IPS-20b (cell line): ENCODE measurements at regions not wholly inside any gene's neighbourhood (a gene's known extent, or its start where the extent isn't known, plus 50 kb on each side); places are given as distances from the start of the nearest gene placed in this dataset.

Experiments used
- H3K27ac ChIP-seq: one replicate; pipeline ENCODE4 v1.5.1; 2013; ENCODE audit warnings: low read length
- H3K27me3 ChIP-seq: 2 replicates; pipeline ENCODE4 v1.6.1; 2013; ENCODE audit warnings: mild to moderate bottlenecking, low read length, inconsistent platforms; ENCODE audit not compliant: insufficient read depth
- H3K36me3 ChIP-seq: 2 replicates; pipeline ENCODE4 v1.6.1; 2013; ENCODE audit warnings: low read depth, mild to moderate bottlenecking, inconsistent platforms, low read length, moderate library complexity; ENCODE audit not compliant: insufficient read depth
- H3K4me1 ChIP-seq: 2 replicates; pipeline ENCODE4 v1.6.1; 2013; ENCODE audit warnings: mild to moderate bottlenecking, control low read depth, inconsistent platforms, low read length, moderate library complexity; ENCODE audit not compliant: insufficient read depth
- H3K4me3 ChIP-seq: 2 replicates; pipeline ENCODE4 v1.5.1; 2013; ENCODE audit warnings: mild to moderate bottlenecking, low read length, inconsistent platforms
- H3K9ac ChIP-seq: 2 replicates; pipeline ENCODE4 v1.6.1; 2013; ENCODE audit warnings: low read depth, mild to moderate bottlenecking, inconsistent platforms, low read length, moderate library complexity
- H3K9me3 ChIP-seq: 2 replicates; pipeline ENCODE4 v1.6.1; 2013; ENCODE audit warnings: mild to moderate bottlenecking, low read depth, low read length, inconsistent platforms; ENCODE audit not compliant: insufficient read depth

DNA sequence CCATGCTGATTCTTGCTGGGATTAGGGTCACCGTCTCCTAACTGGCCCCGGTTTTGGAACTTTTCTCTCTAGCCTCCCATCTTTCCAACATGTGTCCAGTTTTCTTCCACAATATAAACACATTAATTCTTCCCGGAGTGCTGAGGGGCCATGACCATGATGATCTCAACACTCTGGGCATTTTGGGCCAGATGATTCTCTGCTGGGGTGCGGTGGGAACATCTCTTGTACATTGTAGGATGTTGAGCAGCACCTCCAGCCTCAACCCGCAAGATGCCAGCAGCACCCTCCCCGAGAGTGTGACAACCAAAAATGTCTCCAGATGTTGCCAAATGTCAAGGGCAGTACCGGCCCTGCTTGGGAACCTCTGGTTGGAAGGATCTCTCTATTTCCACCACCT is 164.8 kb downstream of the TFAP2C start:
- H3K27me3 ChIP-seq: no peaks in the 10 kb centered on the region
- no peaks in the 10 kb centered on the region for H3K4me1 ChIP-seq
- no peak overlapping the region for H3K4me3 ChIP-seq
- H3K9ac ChIP-seq: no peak overlapping the region
- no peak overlapping the region for H3K27ac ChIP-seq
- H3K9me3 ChIP-seq: peaks cover 9% of the 10 kb centered on the region
- no peaks in the 10 kb centered on the region for H3K36me3 ChIP-seq

DNA sequence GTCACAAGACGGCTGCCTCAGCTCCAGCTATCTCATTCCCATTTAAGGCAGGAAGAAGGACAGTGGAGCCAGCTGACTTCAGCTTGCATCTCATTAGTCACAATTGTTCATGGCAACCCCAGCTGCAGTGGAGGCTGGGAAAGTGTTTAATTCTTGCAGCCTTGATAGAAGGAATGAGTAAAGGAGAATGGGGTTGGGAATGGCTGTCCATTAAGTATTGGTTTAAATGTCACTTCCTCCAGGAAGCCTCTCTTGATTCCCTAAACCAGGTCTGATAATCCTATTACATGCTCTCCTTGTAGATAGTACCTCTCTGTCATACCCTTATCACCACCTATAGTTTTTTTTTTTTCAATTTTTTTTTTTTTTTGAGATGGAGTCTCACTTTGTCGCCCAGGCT is 166.4 kb downstream of the TFAP2C start:
- Histone ChIP-seq H3K9ac (no peak overlapping the region), H3K36me3 (no peaks in the 10 kb centered on the region), H3K9me3 (peaks cover 11% of the 10 kb centered on the region), H3K4me3 (no peak overlapping the region), H3K27ac (no peak overlapping the region), H3K4me1 (no peaks in the 10 kb centered on the region), H3K27me3 (no peaks in the 10 kb centered on the region)

DNA sequence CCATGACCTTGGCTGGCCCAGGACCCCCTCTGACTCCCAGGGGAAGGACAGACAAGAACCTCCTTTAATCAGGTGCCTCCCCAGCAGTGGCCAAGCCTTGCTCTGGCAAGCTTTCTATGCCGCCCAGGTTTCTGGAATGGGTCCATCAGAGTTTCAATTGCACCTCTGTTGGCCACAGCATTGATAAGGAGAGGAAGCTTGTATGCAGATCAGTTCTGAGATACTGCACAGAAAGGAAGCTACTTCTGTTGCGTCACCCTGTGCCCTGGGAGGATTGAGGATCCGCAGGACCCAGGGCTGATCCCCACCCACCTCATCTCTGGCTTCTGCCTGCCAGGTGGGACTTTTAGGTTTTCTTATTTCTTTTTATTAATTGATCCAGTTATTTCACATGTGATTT is 167.2 kb downstream of the TFAP2C start:
- Histone ChIP-seq H3K27me3 (no peaks in the 10 kb centered on the region), H3K27ac (no peak overlapping the region), H3K9me3 (peaks cover 11% of the 10 kb centered on the region), H3K9ac (no peak overlapping the region), H3K4me3 (no peak overlapping the region), H3K36me3 (no peaks in the 10 kb centered on the region), H3K4me1 (no peaks in the 10 kb centered on the region)

DNA sequence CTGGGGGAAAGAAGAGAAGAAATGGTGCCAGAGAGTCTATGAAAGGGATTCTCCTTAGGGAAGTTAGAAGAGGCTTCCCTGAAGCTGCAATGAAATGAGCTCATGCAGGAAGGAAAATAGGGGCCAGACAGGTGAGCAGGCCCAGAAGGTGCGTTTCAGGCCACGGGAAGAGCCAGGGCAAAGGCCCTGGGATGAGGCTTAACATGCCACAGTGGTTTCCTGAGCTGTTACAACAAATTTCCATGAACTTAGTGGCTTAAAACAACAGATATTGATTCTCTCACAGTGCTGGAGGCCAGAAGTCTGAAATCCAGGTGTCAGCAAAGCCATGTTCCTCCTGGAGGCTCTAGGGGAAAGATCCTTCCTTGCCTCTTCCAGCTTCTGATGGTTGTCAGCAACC is 167.9 kb downstream of the TFAP2C start:
- no peak overlapping the region for H3K27ac ChIP-seq
- peaks cover 11% of the 10 kb centered on the region for H3K9me3 ChIP-seq
- no peak overlapping the region for H3K9ac ChIP-seq
- no peak overlapping the region for H3K4me3 ChIP-seq
- no peaks in the 10 kb centered on the region for H3K36me3 ChIP-seq
- H3K27me3 ChIP-seq: no peaks in the 10 kb centered on the region
- H3K4me1 ChIP-seq: no peaks in the 10 kb centered on the region

DNA sequence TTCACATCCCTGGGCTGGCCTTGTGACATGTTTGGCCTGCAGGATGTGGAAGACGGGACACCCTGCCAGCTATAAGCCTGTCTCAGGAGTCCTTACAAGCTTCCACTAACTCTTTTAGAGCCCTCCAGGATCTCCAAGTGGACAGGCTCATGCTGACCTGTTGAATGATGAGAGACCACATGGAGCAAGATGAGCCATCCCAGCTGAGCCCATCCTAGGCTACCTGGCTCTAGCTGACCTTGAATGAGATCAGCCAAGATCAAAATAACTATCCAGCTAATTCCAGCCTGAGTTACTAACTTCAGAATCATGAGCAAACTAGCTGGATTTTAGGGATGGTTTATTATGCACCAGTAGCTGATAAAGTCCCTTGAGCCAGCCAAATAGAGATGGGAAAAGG is 169.5 kb downstream of the TFAP2C start:
- Histone ChIP-seq H3K9ac (no peak overlapping the region), H3K4me1 (no peaks in the 10 kb centered on the region), H3K27me3 (no peaks in the 10 kb centered on the region), H3K36me3 (no peaks in the 10 kb centered on the region), H3K4me3 (no peak overlapping the region), H3K27ac (no peak overlapping the region), H3K9me3 (peaks cover 11% of the 10 kb centered on the region)

DNA sequence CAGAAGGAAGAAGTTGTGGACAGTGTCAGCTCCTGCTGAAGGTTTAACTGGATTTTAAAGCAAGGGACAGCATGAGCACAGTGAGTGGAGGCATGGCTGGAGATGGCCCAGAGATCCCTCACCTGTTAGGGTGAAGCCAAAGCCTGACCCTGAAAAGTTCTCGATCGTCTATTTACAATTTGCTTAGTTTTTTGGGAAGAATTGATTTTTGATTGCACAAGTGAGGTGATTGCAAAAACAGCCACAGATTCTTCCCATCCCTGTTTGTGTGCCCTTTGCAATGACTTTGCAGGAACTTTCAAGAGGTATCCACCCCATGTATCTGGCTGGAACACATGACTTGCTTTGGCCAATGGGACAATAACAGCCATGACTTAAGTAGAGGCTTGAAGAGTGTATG is 170.1 kb downstream of the TFAP2C start:
- Histone ChIP-seq H3K36me3 (no peaks in the 10 kb centered on the region), H3K27me3 (no peaks in the 10 kb centered on the region), H3K9me3 (peaks cover 11% of the 10 kb centered on the region), H3K9ac (no peak overlapping the region), H3K4me1 (no peaks in the 10 kb centered on the region), H3K4me3 (no peak overlapping the region), H3K27ac (no peak overlapping the region)

DNA sequence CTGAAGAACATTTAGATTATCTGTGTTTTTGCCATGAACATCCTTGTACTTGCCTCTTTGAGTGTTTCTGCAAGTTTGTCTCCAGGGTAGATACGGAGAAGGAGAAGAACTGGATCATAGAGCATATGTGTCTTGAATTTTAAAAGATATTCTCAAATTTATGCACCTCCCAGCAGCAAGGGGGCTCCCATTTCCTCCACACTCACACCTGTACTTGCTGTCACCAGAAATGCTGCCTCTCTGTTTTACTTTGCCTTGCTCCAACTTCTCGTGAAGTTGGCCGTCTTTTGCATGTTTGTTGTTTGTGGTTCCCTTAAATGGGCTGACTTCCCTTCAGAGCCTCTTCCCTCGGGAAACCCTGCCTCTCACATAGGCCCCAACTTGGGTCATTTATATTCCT is 171.0 kb downstream of the TFAP2C start:
- Histone ChIP-seq H3K4me3 (no peak overlapping the region), H3K36me3 (no peaks in the 10 kb centered on the region), H3K4me1 (peaks cover 8% of the 10 kb centered on the region), H3K27me3 (no peaks in the 10 kb centered on the region), H3K9me3 (peaks cover 11% of the 10 kb centered on the region), H3K27ac (no peak overlapping the region), H3K9ac (no peak overlapping the region)

DNA sequence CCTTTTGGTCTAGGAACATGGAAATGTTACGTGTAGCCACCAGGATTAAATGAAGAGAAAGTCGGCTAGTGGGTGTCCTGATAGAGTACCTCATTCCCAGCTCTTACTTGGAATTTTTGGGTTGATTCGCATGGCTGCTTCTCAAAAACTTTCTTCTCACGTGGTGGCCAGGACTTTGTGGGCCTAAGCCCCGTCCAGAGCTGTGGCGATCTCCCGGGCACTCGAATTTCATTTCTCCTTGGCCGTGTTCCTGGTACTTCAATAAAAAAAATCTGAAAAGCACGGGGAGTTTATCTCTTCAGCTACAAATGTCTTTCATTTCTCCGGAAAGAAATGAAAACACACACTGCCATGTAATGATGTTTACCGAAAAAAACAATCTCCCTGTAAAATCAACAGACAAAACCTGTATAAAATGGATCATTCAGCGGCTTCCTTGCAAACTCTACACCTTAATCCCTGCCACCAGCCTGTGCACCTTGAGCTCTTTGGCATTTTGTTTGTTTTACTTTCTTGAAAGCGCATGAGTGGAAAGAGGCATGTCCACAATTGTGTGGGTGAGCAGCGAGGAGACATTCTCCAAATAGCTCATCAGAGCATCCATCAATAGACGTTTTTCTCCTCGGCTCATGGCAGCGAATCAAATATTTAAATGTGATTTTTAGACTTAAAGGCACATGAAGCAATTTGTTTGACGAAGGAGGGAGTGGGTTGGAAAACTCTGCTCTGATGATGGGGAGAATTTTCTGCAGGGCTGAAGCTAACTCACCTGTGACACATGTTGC is 173.1 kb downstream of the TFAP2C start:
- Histone ChIP-seq H3K27me3 (no peaks in the 10 kb centered on the region), H3K4me3 (no peak overlapping the region), H3K4me1 (peaks cover 11% of the 10 kb centered on the region), H3K9ac (no peak overlapping the region), H3K27ac (no peak overlapping the region), H3K36me3 (no peaks in the 10 kb centered on the region), H3K9me3 (peaks cover 11% of the 10 kb centered on the region)

DNA sequence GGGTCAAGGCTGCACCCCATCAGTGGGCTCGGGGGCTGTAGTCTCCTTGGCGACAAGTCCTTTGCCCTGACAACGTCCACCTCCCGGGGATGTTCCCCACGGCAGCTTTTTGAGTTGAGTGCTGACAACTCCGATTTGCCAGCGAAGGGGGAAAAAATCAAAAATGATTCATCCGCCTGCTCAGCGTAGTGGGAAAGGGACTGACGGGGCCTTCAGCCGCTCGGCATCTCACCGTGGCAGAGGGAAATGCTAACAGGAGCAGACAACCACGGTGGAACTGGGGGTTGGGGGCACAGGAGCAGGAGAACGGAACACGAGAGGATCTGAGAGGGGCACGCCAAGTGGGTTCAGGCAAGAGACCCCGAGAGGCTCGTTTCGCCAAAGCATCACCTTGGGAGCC is 173.7 kb downstream of the TFAP2C start:
- Histone ChIP-seq H3K27me3 (peaks cover 1% of the 10 kb centered on the region; the same call in 1 of the 2 replicates), H3K4me1 (peaks cover 18% of the 10 kb centered on the region), H3K36me3 (no peaks in the 10 kb centered on the region), H3K4me3 (no peak overlapping the region), H3K9me3 (peaks cover 11% of the 10 kb centered on the region), H3K27ac (no peak overlapping the region), H3K9ac (no peak overlapping the region)

DNA sequence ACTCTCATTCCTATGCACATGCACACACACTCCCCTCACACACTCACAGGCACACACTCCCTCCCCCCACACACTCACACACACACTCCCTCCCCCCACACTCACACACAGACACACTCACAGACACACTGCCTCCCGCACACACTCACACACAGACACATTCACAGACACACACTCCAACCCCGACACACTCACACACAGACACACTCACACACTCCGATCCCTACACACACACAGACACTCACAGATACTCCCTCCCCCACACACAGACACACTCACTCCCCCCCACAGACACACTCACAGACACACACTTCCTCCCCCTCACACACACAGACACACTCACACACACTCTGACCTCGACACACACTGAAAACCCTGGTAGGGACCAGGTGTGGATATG is 176.2 kb downstream of the TFAP2C start:
- no peak overlapping the region for H3K4me3 ChIP-seq
- no peaks in the 10 kb centered on the region for H3K9me3 ChIP-seq
- no peaks in the 10 kb centered on the region for H3K36me3 ChIP-seq
- H3K27me3 ChIP-seq: peaks cover 11% of the 10 kb centered on the region; the same call in 1 of the 2 replicates
- no peak overlapping the region for H3K9ac ChIP-seq
- no peak overlapping the region for H3K27ac ChIP-seq
- H3K4me1 ChIP-seq: peaks cover 25% of the 10 kb centered on the region

DNA sequence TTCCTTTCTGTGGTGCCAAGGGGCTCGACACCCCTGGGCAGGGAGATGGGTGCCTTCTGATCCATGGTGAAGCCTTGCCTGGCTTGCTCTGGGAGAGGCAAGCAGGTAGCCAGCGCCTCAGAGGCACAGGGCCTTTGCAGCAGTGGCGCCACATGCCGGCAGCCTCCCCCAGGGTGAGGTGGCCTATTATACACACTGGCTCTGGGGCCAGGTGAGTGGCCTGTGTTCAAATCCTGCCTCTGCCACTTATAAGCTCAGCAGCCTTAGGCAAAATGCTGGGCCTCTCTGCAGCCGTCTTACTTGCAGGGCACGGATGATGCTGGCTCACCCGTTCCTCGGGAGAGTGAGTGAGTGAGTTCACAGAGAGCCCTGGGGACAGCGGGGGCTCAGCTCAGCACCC is 176.9 kb downstream of the TFAP2C start:
- Histone ChIP-seq H3K36me3 (no peaks in the 10 kb centered on the region), H3K4me3 (no peak overlapping the region), H3K27me3 (peaks cover 11% of the 10 kb centered on the region; the same call in 1 of the 2 replicates), H3K9ac (no peak overlapping the region), H3K4me1 (peaks cover 25% of the 10 kb centered on the region), H3K9me3 (no peaks in the 10 kb centered on the region), H3K27ac (no peak overlapping the region)

DNA sequence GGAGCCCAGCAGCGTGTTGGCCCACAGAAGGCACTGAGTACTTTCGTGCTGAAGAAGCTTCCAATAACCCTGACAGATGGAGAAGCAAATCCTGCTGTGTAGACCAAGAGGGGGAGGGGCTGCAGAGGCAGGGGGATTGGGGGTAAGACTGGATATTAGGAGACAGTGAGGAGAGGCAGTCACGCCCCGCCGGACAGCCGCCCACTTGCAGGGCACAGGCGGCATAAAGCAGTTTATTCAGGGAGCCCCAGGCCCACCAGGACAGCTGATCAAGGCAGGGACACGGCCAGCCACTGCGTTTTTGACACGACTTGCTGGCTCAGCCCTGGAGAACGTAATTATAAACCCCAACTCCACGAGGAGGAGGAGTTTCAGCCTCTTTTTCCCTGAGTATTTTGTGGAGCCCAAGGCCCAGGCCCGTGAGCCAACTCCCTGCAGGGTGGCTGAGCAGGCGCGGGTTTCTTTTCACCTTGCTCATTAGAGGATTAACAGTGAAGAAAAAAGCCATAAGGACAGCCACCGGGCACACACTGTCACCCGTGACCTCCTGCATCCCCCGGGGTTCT is 177.9 kb downstream of the TFAP2C start:
- H3K4me3 ChIP-seq: no peak overlapping the region
- H3K9ac ChIP-seq: no peak overlapping the region
- no peaks in the 10 kb centered on the region for H3K9me3 ChIP-seq
- H3K27ac ChIP-seq: no peak overlapping the region
- H3K36me3 ChIP-seq: no peaks in the 10 kb centered on the region
- peaks cover 28% of the 10 kb centered on the region for H3K4me1 ChIP-seq
- peaks cover 11% of the 10 kb centered on the region; the same call in 1 of the 2 replicates for H3K27me3 ChIP-seq
